HEK293T (cell line): ENCODE measurements at regions not wholly inside any gene's neighbourhood (a gene's known extent, or its start where the extent isn't known, plus 50 kb on each side); places are given as distances from the start of the nearest gene placed in this dataset.

Source experiments
- ELF4 ChIP-seq: fragments of 450-650 bp; IDR thresholded peaks from 2 replicates; pipeline ENCODE4 v1.6.1; 2017; ENCODE audit warnings: antibody characterized with exemption
- FOXM1 ChIP-seq: fragments of 450-650 bp; IDR thresholded peaks from 2 replicates; pipeline ENCODE4 v1.6.1; 2017; ENCODE audit warnings: mild to moderate bottlenecking, borderline replicate concordance
- NFRKB ChIP-seq: fragments of 450-650 bp; IDR thresholded peaks from 2 replicates; pipeline ENCODE4 v1.6.1; 2016; ENCODE audit warnings: mild to moderate bottlenecking, moderate library complexity
- SP1 ChIP-seq: fragments of 450-650 bp; IDR thresholded peaks from 2 replicates; pipeline ENCODE4 v1.6.1; 2017
- SUZ12 ChIP-seq: fragments of 450-650 bp; IDR thresholded peaks from 2 replicates; pipeline ENCODE4 v1.6.1; 2016; ENCODE audit warnings: mild to moderate bottlenecking

DNA sequence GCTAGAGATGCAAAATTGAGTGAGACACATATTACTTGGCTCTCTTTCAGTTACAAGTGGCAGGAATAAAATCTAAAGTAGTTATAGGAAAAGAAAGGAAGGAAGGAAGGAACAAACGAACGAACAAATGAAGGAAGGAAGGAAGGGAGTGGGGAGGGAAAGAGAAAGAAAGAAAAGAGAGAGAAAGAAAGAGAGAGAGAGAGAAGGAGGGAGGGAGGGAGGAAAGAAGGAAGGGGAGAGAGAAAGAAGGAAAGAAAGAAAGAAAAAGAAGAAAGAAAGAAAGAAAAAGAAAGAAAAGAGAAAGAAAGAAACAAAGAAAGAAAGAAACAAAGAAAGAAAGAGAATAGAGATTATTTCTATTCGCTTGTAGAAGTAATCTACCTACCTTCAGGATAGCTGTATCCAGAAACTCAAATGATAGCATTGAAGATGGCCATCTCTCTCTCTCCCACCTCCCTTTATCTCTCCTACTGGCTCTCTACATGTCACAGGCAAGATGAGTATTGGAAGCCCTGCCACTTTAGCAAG lies 229.7 kb upstream of the TLE3 start:
- no peak for TF ChIP-seq FOXM1
- TF ChIP-seq SUZ12: no peak
- TF ChIP-seq ELF4: no peak
- TF ChIP-seq SP1: no peak
- no peak for TF ChIP-seq NFRKB
